ENCODE measurements at regions not wholly inside any gene's neighbourhood (a gene's known extent, or its start where the extent isn't known, plus 50 kb on each side); places are given as distances from the start of the nearest gene placed in this dataset.

DNA sequence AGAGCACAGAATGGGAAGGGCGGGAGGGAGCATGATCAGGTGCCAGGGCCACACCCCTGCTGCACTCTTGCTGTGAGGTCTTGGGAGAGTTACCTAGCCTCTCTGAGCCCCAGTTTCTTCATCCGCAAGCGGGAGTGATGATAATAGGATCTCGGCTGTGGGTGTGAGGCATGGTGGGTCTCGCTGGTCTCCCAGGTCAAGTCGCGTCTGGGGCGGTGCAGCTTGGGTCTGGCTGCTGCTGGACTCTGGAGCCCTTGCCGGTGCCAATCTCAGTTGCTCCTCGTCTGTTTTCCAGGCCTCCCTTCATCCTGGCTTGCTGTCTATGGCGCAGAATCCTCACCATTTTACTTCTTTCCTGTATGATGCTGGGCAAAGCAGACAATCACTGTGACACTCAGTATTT lies 130.3 kb upstream of the RAB12 start:
- WGBS (ENCODE audit: extremely low coverage, insufficient coverage, insufficient read length) = no CpG with 5 or more reads among the region's 11 CpGs

DNA sequence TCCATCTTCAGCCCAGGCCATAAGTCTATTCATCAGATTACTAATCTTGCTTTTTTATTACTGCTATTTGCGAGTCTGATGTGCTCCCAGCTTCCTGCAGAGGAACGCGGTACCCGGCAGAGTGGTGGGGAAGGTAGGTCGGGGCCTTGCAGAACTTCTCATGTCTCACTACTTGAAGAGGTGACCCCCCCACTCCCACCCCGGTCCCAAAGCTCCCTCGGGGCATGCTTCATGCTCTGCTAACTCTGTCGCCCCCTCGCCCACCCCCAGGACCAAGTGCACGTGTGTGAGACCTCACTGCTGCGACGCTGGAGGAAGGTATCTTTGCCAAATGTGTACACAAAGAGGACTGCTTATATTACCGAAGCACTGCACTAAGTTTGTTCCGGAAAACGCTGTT lies 129.4 kb upstream of the RAB12 start:
- H3K4me2 ChIP-seq (ENCODE audit: low read length) = no peak overlapping the region
- no peaks in the 10 kb centered on the region for H3K79me2 ChIP-seq (ENCODE audit: control insufficient read depth, insufficient read depth, low read length, poor library complexity)
- no peak overlapping the region for H3K14ac ChIP-seq (ENCODE audit: low read length)
- no peak overlapping the region for H3K18ac ChIP-seq (ENCODE audit: low read length)
- H3K79me1 ChIP-seq (ENCODE audit: low read length) = no peaks in the 10 kb centered on the region
- H2BK5ac ChIP-seq (ENCODE audit: low read depth, low read length, poor library complexity) = no peak overlapping the region
- H3K36me3 ChIP-seq (ENCODE audit: control insufficient read depth in 1 of 2, insufficient read depth in 2 of 2, low read length in 2 of 2) = no peaks in the 10 kb centered on the region
- H3K23ac ChIP-seq (ENCODE audit: low read length) = no peak overlapping the region
- no peak overlapping the region for H2AK5ac ChIP-seq (ENCODE audit: low read length)
- H4K8ac ChIP-seq (ENCODE audit: low read depth, low read length) = no peak overlapping the region
- no peak overlapping the region for H4K91ac ChIP-seq (ENCODE audit: low read depth, low read length)
- H3K27me3 ChIP-seq (ENCODE audit: insufficient read depth, low read length) = no peaks in the 10 kb centered on the region
- H3K4ac ChIP-seq (ENCODE audit: low read depth, low read length) = no peak overlapping the region
- WGBS (ENCODE audit: extremely low coverage, insufficient coverage, insufficient read length) = no CpG with 5 or more reads among the region's 15 CpGs
- H3K9me3 ChIP-seq (ENCODE audit: insufficient read depth, low read depth, low read length) = peaks cover 1% of the 10 kb centered on the region
- H3K4me1 ChIP-seq (ENCODE audit: control insufficient read depth in 1 of 2, insufficient read depth in 2 of 2, low read length in 2 of 2) = no peaks in the 10 kb centered on the region
- DNase-seq = no peak
- H3K4me3 ChIP-seq (ENCODE audit: low read depth, low read length) = no peak overlapping the region
- H2AFZ ChIP-seq (ENCODE audit: insufficient read depth, low read length, poor library complexity) = no peak overlapping the region
- H2BK12ac ChIP-seq (ENCODE audit: low read length) = no peak overlapping the region
- H3K9ac ChIP-seq (ENCODE audit: low read length) = no peak overlapping the region
- H3K27ac ChIP-seq (ENCODE audit: low read depth, low read length) = no peak overlapping the region
- H2BK120ac ChIP-seq (ENCODE audit: insufficient read depth, low read length, poor library complexity) = no peak overlapping the region
- H4K12ac ChIP-seq (ENCODE audit: low read depth, low read length) = no peak overlapping the region

More for the DNA sequence above, 130.3 kb upstream of the RAB12 start:
- Histone ChIP-seq H4K12ac (ENCODE audit: low read depth, low read length) (no peak overlapping the region), H3K9me3 (ENCODE audit: insufficient read depth, low read depth, low read length) (peaks cover 1% of the 10 kb centered on the region), H3K27me3 (ENCODE audit: insufficient read depth, low read length) (no peaks in the 10 kb centered on the region), H3K4ac (ENCODE audit: low read depth, low read length) (no peak overlapping the region), H3K18ac (ENCODE audit: low read length) (no peak overlapping the region), H2BK12ac (ENCODE audit: low read length) (no peak overlapping the region), H3K14ac (ENCODE audit: low read length) (no peak overlapping the region), H4K91ac (ENCODE audit: low read depth, low read length) (no peak overlapping the region), H4K8ac (ENCODE audit: low read depth, low read length) (no peak overlapping the region), H3K23ac (ENCODE audit: low read length) (no peak overlapping the region), H3K36me3 (ENCODE audit: control insufficient read depth in 1 of 2, insufficient read depth in 2 of 2, low read length in 2 of 2) (no peaks in the 10 kb centered on the region), H3K9ac (ENCODE audit: low read length) (no peak overlapping the region), H2BK5ac (ENCODE audit: low read depth, low read length, poor library complexity) (no peak overlapping the region), H3K4me3 (ENCODE audit: low read depth, low read length) (no peak overlapping the region), H3K79me1 (ENCODE audit: low read length) (no peaks in the 10 kb centered on the region), H3K79me2 (ENCODE audit: control insufficient read depth, insufficient read depth, low read length, poor library complexity) (no peaks in the 10 kb centered on the region), H2BK120ac (ENCODE audit: insufficient read depth, low read length, poor library complexity) (no peak overlapping the region), H2AFZ (ENCODE audit: insufficient read depth, low read length, poor library complexity) (no peak overlapping the region), H3K4me1 (ENCODE audit: control insufficient read depth in 1 of 2, insufficient read depth in 2 of 2, low read length in 2 of 2) (no peaks in the 10 kb centered on the region), H2AK5ac (ENCODE audit: low read length) (no peak overlapping the region), H3K4me2 (ENCODE audit: low read length) (no peak overlapping the region), H3K27ac (ENCODE audit: low read depth, low read length) (no peak overlapping the region)
- DNase-seq = no peak

DNA sequence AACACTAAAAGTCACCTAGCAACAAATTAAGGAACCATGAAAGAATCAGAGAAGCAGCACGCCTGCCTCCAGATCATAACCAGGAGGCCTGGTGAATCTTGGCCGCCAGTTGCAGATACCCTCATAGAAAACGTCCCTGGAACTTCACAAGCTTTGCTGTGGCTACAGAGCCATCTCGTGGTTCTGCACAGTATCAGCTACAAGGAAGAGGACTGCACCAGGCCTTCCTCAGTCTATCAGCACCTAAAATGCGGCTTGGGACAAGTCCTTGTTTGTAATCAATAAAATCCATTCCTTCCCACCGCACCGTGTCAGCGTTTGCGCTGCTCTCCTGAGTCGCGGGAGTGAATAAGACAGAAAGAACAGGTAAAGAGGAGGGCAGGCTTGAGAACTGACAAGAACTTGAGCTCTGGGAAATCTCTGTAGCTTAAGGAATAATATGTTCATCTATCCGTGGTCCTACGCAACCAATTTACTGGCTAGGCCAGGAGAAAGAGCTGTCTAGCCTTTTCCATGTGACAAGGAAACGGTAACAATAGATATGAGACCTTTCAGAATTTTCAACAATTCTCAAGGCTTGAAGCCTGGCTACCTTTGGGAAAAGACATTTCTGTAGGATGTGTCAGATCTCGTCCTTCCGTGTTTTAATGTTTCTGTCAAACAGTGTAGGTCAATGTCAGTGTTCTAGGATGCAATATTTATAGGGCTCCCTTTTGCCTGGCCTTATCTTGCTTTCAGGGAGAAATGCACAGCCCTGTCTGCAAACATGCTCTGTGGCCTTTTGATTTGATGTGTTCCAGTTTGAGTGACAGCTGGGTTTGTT lies 128.5 kb upstream of the RAB12 start:
- Histone ChIP-seq H3K9ac (ENCODE audit: low read length) (no peak overlapping the region), H2AK5ac (ENCODE audit: low read length) (no peak overlapping the region), H2BK5ac (ENCODE audit: low read depth, low read length, poor library complexity) (no peak overlapping the region), H4K8ac (ENCODE audit: low read depth, low read length) (no peak overlapping the region), H3K9me3 (ENCODE audit: insufficient read depth, low read depth, low read length) (peaks cover 1% of the 10 kb centered on the region), H3K36me3 (ENCODE audit: control insufficient read depth in 1 of 2, insufficient read depth in 2 of 2, low read length in 2 of 2) (no peaks in the 10 kb centered on the region), H3K79me1 (ENCODE audit: low read length) (no peaks in the 10 kb centered on the region), H2BK12ac (ENCODE audit: low read length) (no peak overlapping the region), H4K91ac (ENCODE audit: low read depth, low read length) (no peak overlapping the region), H3K4me3 (ENCODE audit: low read depth, low read length) (no peak overlapping the region), H3K14ac (ENCODE audit: low read length) (no peak overlapping the region), H3K4me1 (ENCODE audit: control insufficient read depth in 1 of 2, insufficient read depth in 2 of 2, low read length in 2 of 2) (no peaks in the 10 kb centered on the region), H3K4ac (ENCODE audit: low read depth, low read length) (no peak overlapping the region), H2BK120ac (ENCODE audit: insufficient read depth, low read length, poor library complexity) (no peak overlapping the region), H3K27me3 (ENCODE audit: insufficient read depth, low read length) (no peaks in the 10 kb centered on the region), H3K23ac (ENCODE audit: low read length) (no peak overlapping the region), H3K18ac (ENCODE audit: low read length) (no peak overlapping the region), H4K12ac (ENCODE audit: low read depth, low read length) (no peak overlapping the region), H3K27ac (ENCODE audit: low read depth, low read length) (no peak overlapping the region), H3K4me2 (ENCODE audit: low read length) (no peak overlapping the region), H2AFZ (ENCODE audit: insufficient read depth, low read length, poor library complexity) (no peak overlapping the region), H3K79me2 (ENCODE audit: control insufficient read depth, insufficient read depth, low read length, poor library complexity) (no peaks in the 10 kb centered on the region)
- peak; percentile 16 to 66 for DNase-seq
- WGBS (ENCODE audit: extremely low coverage, insufficient coverage, insufficient read length) = no CpG with 5 or more reads among the region's 16 CpGs

DNA sequence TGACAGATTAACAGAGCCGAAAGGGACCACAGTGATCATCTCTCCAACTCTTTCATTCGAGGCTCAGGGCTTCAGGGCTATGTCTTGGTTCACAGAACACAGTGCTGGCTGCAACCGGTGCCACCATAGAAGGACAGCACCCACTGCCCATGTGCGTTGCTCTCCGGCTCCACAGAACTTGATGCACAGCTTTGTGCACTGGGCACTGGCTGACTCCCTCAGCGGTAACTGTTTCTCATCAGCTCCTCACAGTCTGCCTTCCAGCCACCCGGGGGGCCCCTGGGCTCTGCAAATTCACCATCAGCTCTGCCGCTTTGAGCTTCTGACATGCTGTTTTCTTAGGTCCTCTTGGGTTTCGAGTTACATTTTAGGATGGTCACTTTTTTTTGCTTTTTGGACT lies 124.3 kb upstream of the RAB12 start:
- Histone ChIP-seq H3K4ac (ENCODE audit: low read depth, low read length) (no peak overlapping the region), H3K79me2 (ENCODE audit: control insufficient read depth, insufficient read depth, low read length, poor library complexity) (no peaks in the 10 kb centered on the region), H3K9me3 (ENCODE audit: insufficient read depth, low read depth, low read length) (peaks cover 1% of the 10 kb centered on the region), H3K4me2 (ENCODE audit: low read length) (no peak overlapping the region), H3K79me1 (ENCODE audit: low read length) (no peaks in the 10 kb centered on the region), H4K12ac (ENCODE audit: low read depth, low read length) (no peak overlapping the region), H2BK120ac (ENCODE audit: insufficient read depth, low read length, poor library complexity) (no peak overlapping the region), H3K14ac (ENCODE audit: low read length) (no peak overlapping the region), H2BK12ac (ENCODE audit: low read length) (no peak overlapping the region), H3K27ac (ENCODE audit: low read depth, low read length) (no peak overlapping the region), H3K23ac (ENCODE audit: low read length) (no peak overlapping the region), H3K27me3 (ENCODE audit: insufficient read depth, low read length) (no peaks in the 10 kb centered on the region), H3K4me3 (ENCODE audit: low read depth, low read length) (no peak overlapping the region), H4K8ac (ENCODE audit: low read depth, low read length) (no peak overlapping the region), H3K36me3 (ENCODE audit: control insufficient read depth in 1 of 2, insufficient read depth in 2 of 2, low read length in 2 of 2) (no peaks in the 10 kb centered on the region), H3K4me1 (ENCODE audit: control insufficient read depth in 1 of 2, insufficient read depth in 2 of 2, low read length in 2 of 2) (no peaks in the 10 kb centered on the region), H2AFZ (ENCODE audit: insufficient read depth, low read length, poor library complexity) (no peak overlapping the region), H2AK5ac (ENCODE audit: low read length) (no peak overlapping the region), H4K91ac (ENCODE audit: low read depth, low read length) (no peak overlapping the region), H3K18ac (ENCODE audit: low read length) (no peak overlapping the region), H3K9ac (ENCODE audit: low read length) (no peak overlapping the region), H2BK5ac (ENCODE audit: low read depth, low read length, poor library complexity) (no peak overlapping the region)
- no CpG with 5 or more reads among the region's 9 CpGs for WGBS (ENCODE audit: extremely low coverage, insufficient coverage, insufficient read length)
- DNase-seq = no peak

All from trophoblast cell (in vitro differentiated cells and primary cell).